HG02642 (cell line): ENCODE measurements at regions not wholly inside any gene's neighbourhood (a gene's known extent, or its start where the extent isn't known, plus 50 kb on each side); places are given as distances from the start of the nearest gene placed in this dataset.
"Not testable (repeated sequence)": the region's sequence is repeated elsewhere in the genome, so short reads cannot be mapped to it uniquely, and the experiment has no call there.

Experiments
- ATAC-seq: cut with Tn5 transposase; IDR thresholded peaks from one replicate; pipeline ENCODE4 v1.9.1; 2021; ENCODE audit warnings: mild to moderate bottlenecking; ENCODE audit not compliant: unreplicated experiment, poor library complexity

- ATAC-seq = no peak
Measured at GRCh38 chr1:232368821-232369321, 261.1 kb downstream of the SIPA1L2 start.

GRCh38 chr1:232367293-232367692, 262.6 kb downstream of the SIPA1L2 start:
- ATAC-seq = no peak

GRCh38 chr1:232364654-232365382, 265.1 kb downstream of the SIPA1L2 start:
- ATAC-seq = no peak

- ATAC-seq = no peak
Measured at GRCh38 chr1:232363008-232363407, 266.9 kb downstream of the SIPA1L2 start.

- no peak for ATAC-seq
Measured at GRCh38 chr1:232357416-232357815, 272.5 kb downstream of the SIPA1L2 start.

GRCh38 chr1:232355162-232356006, 274.5 kb downstream of the SIPA1L2 start:
- no peak for ATAC-seq

- ATAC-seq = no peak
Measured at GRCh38 chr1:232353001-232353400, 276.9 kb downstream of the SIPA1L2 start.

GRCh38 chr1:232352366-232352765, 277.6 kb downstream of the SIPA1L2 start:
- no peak for ATAC-seq

GRCh38 chr1:232351335-232351734, 278.6 kb downstream of the SIPA1L2 start:
- ATAC-seq = no peak

- no peak for ATAC-seq
Measured at GRCh38 chr1:232346844-232347243, 283.1 kb downstream of the SIPA1L2 start.

- ATAC-seq = no peak
Measured at GRCh38 chr1:232344791-232345399, 285.0 kb downstream of the SIPA1L2 start.

GRCh38 chr1:232344186-232344585, 285.7 kb downstream of the SIPA1L2 start:
- not testable (repeated sequence) for ATAC-seq

- no peak for ATAC-seq
Measured at GRCh38 chr1:232340446-232340845, 289.5 kb downstream of the SIPA1L2 start.

- no peak for ATAC-seq
Measured at GRCh38 chr1:232339073-232339472, 290.9 kb downstream of the SIPA1L2 start.

GRCh38 chr1:232335741-232336293, 294.1 kb downstream of the SIPA1L2 start:
- ATAC-seq = no peak

GRCh38 chr1:232335261-232335660, 294.7 kb downstream of the SIPA1L2 start:
- ATAC-seq = no peak

GRCh38 chr1:232334811-232335210, 295.1 kb downstream of the SIPA1L2 start:
- ATAC-seq = no peak

- no peak for ATAC-seq
Measured at GRCh38 chr1:232334246-232334645, 295.7 kb downstream of the SIPA1L2 start.

GRCh38 chr1:232333419-232333767, 296.5 kb downstream of the SIPA1L2 start:
- ATAC-seq = no peak

- ATAC-seq = not testable (repeated sequence)
Measured at GRCh38 chr1:232332710-232333418, 297.1 kb downstream of the SIPA1L2 start.
